ENCODE measurements at regions not wholly inside any gene's neighbourhood (a gene's known extent, or its start where the extent isn't known, plus 50 kb on each side); places are given as distances from the start of the nearest gene placed in this dataset.

- H3K4me1 Mint-ChIP-seq (ENCODE audit: low read depth) = peaks cover 36% of the 10 kb centered on the region
- peak overlapping the region; percentile 14 for H3K4me3 Mint-ChIP-seq (ENCODE audit: unreplicated experiment)
- H3K36me3 Mint-ChIP-seq (ENCODE audit: low read depth) = no peaks in the 10 kb centered on the region
- no peaks in the 10 kb centered on the region for H3K27me3 Mint-ChIP-seq (ENCODE audit: low read depth)
- H3K27ac Mint-ChIP-seq (ENCODE audit: unreplicated experiment) = peak overlapping the region; percentile 74
- no peak for TF ChIP-seq CTCF (IDR thresholded peaks at IDR 0.05)
- no peaks in the 10 kb centered on the region for H3K9me3 Mint-ChIP-seq (ENCODE audit: low read depth)
- no peak for DNase-seq (ENCODE audit: low spot score)
Measured at GRCh38 chr6:71403422-71404134, 115.0 kb downstream of the OGFRL1 start.

- Mint-ChIP-seq H3K9me3 (ENCODE audit: low read depth) (no peaks in the 10 kb centered on the region), H3K4me1 (ENCODE audit: low read depth) (peaks cover 43% of the 10 kb centered on the region), H3K27me3 (ENCODE audit: low read depth) (no peaks in the 10 kb centered on the region), H3K4me3 (ENCODE audit: unreplicated experiment) (peak overlapping the region; percentile 14), H3K36me3 (ENCODE audit: low read depth) (no peaks in the 10 kb centered on the region), H3K27ac (ENCODE audit: unreplicated experiment) (peak overlapping the region; percentile 74)
- no peak for TF ChIP-seq CTCF (IDR thresholded peaks at IDR 0.05)
- no peak for DNase-seq (ENCODE audit: low spot score)
Measured at GRCh38 chr6:71404145-71404966, 115.7 kb downstream of the OGFRL1 start.

- H3K4me1 Mint-ChIP-seq (ENCODE audit: low read depth) = peaks cover 46% of the 10 kb centered on the region
- H3K9me3 Mint-ChIP-seq (ENCODE audit: low read depth) = no peaks in the 10 kb centered on the region
- no peak overlapping the region for H3K4me3 Mint-ChIP-seq (ENCODE audit: unreplicated experiment)
- H3K27me3 Mint-ChIP-seq (ENCODE audit: low read depth) = no peaks in the 10 kb centered on the region
- peak overlapping the region; percentile 74 for H3K27ac Mint-ChIP-seq (ENCODE audit: unreplicated experiment)
- DNase-seq (ENCODE audit: low spot score) = no peak
- H3K36me3 Mint-ChIP-seq (ENCODE audit: low read depth) = no peaks in the 10 kb centered on the region
- no peak for TF ChIP-seq CTCF (IDR thresholded peaks at IDR 0.05)
Measured at GRCh38 chr6:71404967-71405278, 116.3 kb downstream of the OGFRL1 start.

- H3K9me3 Mint-ChIP-seq (ENCODE audit: low read depth) = no peaks in the 10 kb centered on the region
- no peak for DNase-seq (ENCODE audit: low spot score)
- H3K27me3 Mint-ChIP-seq (ENCODE audit: low read depth) = no peaks in the 10 kb centered on the region
- H3K27ac Mint-ChIP-seq (ENCODE audit: unreplicated experiment) = no peak overlapping the region
- peaks cover 50% of the 10 kb centered on the region for H3K4me1 Mint-ChIP-seq (ENCODE audit: low read depth)
- H3K4me3 Mint-ChIP-seq (ENCODE audit: unreplicated experiment) = no peak overlapping the region
- peaks cover 2% of the 10 kb centered on the region for H3K36me3 Mint-ChIP-seq (ENCODE audit: low read depth)
- no peak for TF ChIP-seq CTCF (IDR thresholded peaks at IDR 0.05)
Measured at GRCh38 chr6:71405416-71405815, 116.8 kb downstream of the OGFRL1 start.

GRCh38 chr6:71406865-71407860 lies 118.6 kb downstream of the OGFRL1 start:
- Mint-ChIP-seq H3K27me3 (ENCODE audit: low read depth) (no peaks in the 10 kb centered on the region), H3K27ac (ENCODE audit: unreplicated experiment) (peak overlapping the region; percentile 39), H3K9me3 (ENCODE audit: low read depth) (no peaks in the 10 kb centered on the region), H3K4me3 (ENCODE audit: unreplicated experiment) (no peak overlapping the region), H3K36me3 (ENCODE audit: low read depth) (peaks cover 2% of the 10 kb centered on the region), H3K4me1 (ENCODE audit: low read depth) (peaks cover 56% of the 10 kb centered on the region)
- DNase-seq (ENCODE audit: low spot score) = no peak
- no peak for TF ChIP-seq CTCF (IDR thresholded peaks at IDR 0.05)

Data from chondrocyte (in vitro differentiated cells).